Bronchial epithelial cell (primary cell): ENCODE measurements at regions not wholly inside any gene's neighbourhood (a gene's known extent, or its start where the extent isn't known, plus 50 kb on each side); places are given as distances from the start of the nearest gene placed in this dataset.

ENCODE experiments used
- DNase-seq: peaks from one replicate; pipeline ENCODE4 v3.0.0-alpha.2; 2010; ENCODE audit warnings: low read depth
- FAIRE-seq: peaks from 2 replicates; lab custom pipeline; 2011; peaks lifted over from hg19 to GRCh38; lab: Jason Lieb, UNC
- H3K27me3 ChIP-seq: 2 replicates; pipeline ENCODE4 v1.5.1; 2011; ENCODE audit warnings: low read length; ENCODE audit not compliant: control insufficient read depth, insufficient read depth
- H3K36me3 ChIP-seq: 2 replicates; pipeline ENCODE4 v1.5.1; 2011; ENCODE audit warnings: low read length; ENCODE audit not compliant: control insufficient read depth, insufficient read depth
- H3K4me3 ChIP-seq: 2 replicates; pipeline ENCODE4 v1.5.1; 2011; ENCODE audit warnings: mild to moderate bottlenecking, low read depth, low read length, control low read depth
- CTCF ChIP-seq: IDR thresholded peaks from 2 replicates; pipeline ENCODE4 v1.5.1; 2011; ENCODE audit warnings: mild to moderate bottlenecking, moderate library complexity, low read length, control low read depth, inconsistent platforms; ENCODE audit not compliant: insufficient read depth, severe bottlenecking

DNA sequence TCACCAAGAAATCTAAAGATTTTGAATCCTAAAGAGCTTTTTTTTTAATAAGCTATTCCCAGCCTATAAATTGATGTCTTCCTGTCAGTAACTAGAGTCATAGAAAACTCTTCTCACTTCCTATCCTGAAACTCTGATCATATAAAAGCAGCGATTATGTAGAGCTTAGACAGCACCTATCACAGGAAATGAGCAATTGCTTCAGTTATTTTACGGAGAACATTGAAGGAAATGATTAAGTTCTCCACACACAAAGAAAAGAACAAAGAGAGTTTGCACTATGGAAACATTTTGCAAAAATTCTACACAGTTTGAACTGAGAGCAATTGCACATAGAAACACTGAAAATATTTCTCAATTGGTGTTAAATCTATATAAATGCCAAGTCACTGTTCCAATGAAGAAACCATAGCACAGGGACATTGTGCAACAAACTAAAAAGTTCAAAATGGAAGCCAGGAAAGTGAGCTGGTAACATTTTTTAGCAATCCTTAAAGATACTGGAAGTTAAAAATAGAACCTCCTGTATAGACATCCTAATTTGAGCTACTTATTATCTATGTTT lies 291.5 kb upstream of the ARHGEF26 start:
- Histone ChIP-seq H3K36me3 (no peaks in the 10 kb centered on the region), H3K4me3 (no peak overlapping the region), H3K27me3 (no peaks in the 10 kb centered on the region)
- DNase-seq, result peak; percentile 86
- TF ChIP-seq CTCF, result no peak
- FAIRE-seq, result no peak

GRCh38 chr3:153830552-153830951 lies 290.6 kb upstream of the ARHGEF26 start:
- no peak for TF ChIP-seq CTCF
- FAIRE-seq (no peak), DNase-seq (no peak)
- Histone ChIP-seq H3K4me3 (no peak overlapping the region), H3K36me3 (no peaks in the 10 kb centered on the region), H3K27me3 (no peaks in the 10 kb centered on the region)

- DNase-seq (no peak), FAIRE-seq (no peak)
- no peaks in the 10 kb centered on the region for H3K36me3 ChIP-seq
- no peak for TF ChIP-seq CTCF
- no peaks in the 10 kb centered on the region for H3K27me3 ChIP-seq
- no peak overlapping the region for H3K4me3 ChIP-seq
Measured at GRCh38 chr3:153835540-153835939, 285.6 kb upstream of the ARHGEF26 start.

DNA sequence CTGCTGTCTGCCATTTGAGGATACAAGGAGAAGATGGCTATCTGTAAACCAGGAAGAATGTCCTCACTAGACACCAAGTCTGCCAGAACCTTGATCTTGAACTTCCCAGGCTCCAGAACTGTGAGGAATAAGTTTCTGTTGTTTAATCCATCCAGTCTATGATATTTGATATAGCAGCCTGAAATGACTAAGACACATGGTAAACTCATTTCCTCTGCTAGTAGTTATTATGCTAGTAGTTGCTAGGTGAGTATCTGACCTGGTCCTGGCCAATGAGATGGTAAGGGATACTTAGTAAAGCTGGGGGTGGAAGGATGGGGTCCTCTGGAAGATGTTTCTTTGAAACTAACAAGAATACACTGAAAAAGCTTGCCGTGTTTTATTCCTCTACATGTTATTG lies 280.7 kb upstream of the ARHGEF26 start:
- DNase-seq, result peak; percentile 48
- no peak for TF ChIP-seq CTCF
- no peak for FAIRE-seq
- no peak overlapping the region for H3K4me3 ChIP-seq
- no peaks in the 10 kb centered on the region for H3K27me3 ChIP-seq
- H3K36me3 ChIP-seq, result no peaks in the 10 kb centered on the region

- Histone ChIP-seq H3K27me3 (no peaks in the 10 kb centered on the region), H3K36me3 (no peaks in the 10 kb centered on the region), H3K4me3 (no peak overlapping the region)
- TF ChIP-seq CTCF, result no peak
- DNase-seq (no peak), FAIRE-seq (no peak)
Measured at GRCh38 chr3:153843994-153844393, 277.2 kb upstream of the ARHGEF26 start.

DNA sequence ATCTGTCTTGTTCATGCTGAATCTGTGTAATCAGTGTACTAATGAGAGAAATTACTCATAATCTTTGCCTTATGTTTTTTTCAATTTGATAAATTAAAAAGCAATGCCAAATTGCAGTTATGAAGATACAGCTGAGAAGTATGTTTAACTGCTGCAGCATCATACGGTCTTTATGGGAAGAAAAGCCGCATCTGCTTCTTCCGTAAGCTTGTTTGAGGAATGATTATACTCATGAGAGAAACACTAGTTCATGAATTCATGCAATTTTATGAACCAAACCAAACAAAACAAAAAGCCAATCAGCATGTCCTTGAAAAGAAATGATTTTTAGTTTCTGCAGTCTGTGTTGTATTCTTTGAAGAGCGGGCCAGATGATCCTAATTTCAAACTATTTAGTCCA lies 275.9 kb upstream of the ARHGEF26 start:
- FAIRE-seq, result no peak
- Histone ChIP-seq H3K4me3 (no peak overlapping the region), H3K27me3 (no peaks in the 10 kb centered on the region), H3K36me3 (no peaks in the 10 kb centered on the region)
- DNase-seq, result no peak
- TF ChIP-seq CTCF, result no peak
